GM12864 (cell line): ENCODE measurements at regions not wholly inside any gene's neighbourhood (a gene's known extent, or its start where the extent isn't known, plus 50 kb on each side); places are given as distances from the start of the nearest gene placed in this dataset.

ENCODE experiments used
- DNase-seq: peaks from one replicate; pipeline ENCODE4 v3.0.0-alpha.2; 2011; ENCODE audit warnings: low read depth
- H3K4me3 ChIP-seq: 2 replicates; pipeline ENCODE4 v1.5.1; 2011; ENCODE audit warnings: mild to moderate bottlenecking, low read depth, low read length, control low read depth
- TF ChIP-seq, protein P1 (sequence below): IDR thresholded peaks from 2 replicates; pipeline ENCODE4 v1.5.1; 2011; ENCODE audit warnings: low read depth, mild to moderate bottlenecking, moderate library complexity, low read length, control low read depth, inconsistent platforms; ENCODE audit errors: missing control alignments

DNA sequence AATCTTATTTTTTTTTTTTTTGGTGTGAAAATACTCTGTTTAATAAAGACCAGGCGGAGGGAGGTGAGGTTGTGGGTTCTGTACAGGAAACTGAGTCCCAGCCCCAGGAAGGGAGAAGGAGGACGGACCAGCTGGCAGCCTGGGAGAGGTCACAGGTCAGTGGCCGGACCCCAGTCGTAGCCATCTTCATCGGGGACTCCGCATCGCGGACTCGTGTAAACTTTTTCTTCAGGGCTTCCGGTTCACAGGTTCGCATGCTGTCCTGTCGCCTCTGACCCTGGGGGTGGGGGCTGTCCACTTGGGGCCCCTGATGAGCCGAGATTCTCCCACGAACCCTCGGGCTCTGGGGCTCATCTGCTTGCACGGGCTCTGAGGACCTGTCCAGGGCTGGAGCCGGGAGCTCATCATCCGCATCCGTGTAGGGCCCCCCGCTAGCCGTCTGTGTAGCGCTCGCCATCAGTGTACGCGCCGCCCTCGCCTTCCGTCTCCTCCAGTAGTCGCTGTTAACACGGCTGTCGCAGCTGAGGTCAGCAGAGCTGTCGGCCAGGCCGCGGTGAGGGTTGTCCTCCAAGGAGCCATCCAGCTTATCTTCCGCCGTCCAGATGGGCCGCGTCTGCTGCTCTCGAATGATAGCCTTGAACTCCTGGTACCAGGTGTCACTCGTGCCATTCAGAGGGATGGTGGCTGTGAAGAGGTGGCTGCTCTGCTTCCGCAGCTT is 975.7 kb upstream of the PRMT6 start:
- TF ChIP-seq, protein P1, sequence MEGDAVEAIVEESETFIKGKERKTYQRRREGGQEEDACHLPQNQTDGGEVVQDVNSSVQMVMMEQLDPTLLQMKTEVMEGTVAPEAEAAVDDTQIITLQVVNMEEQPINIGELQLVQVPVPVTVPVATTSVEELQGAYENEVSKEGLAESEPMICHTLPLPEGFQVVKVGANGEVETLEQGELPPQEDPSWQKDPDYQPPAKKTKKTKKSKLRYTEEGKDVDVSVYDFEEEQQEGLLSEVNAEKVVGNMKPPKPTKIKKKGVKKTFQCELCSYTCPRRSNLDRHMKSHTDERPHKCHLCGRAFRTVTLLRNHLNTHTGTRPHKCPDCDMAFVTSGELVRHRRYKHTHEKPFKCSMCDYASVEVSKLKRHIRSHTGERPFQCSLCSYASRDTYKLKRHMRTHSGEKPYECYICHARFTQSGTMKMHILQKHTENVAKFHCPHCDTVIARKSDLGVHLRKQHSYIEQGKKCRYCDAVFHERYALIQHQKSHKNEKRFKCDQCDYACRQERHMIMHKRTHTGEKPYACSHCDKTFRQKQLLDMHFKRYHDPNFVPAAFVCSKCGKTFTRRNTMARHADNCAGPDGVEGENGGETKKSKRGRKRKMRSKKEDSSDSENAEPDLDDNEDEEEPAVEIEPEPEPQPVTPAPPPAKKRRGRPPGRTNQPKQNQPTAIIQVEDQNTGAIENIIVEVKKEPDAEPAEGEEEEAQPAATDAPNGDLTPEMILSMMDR: no peak
- H3K4me3 ChIP-seq: no peak overlapping the region
- no peak for DNase-seq

DNA sequence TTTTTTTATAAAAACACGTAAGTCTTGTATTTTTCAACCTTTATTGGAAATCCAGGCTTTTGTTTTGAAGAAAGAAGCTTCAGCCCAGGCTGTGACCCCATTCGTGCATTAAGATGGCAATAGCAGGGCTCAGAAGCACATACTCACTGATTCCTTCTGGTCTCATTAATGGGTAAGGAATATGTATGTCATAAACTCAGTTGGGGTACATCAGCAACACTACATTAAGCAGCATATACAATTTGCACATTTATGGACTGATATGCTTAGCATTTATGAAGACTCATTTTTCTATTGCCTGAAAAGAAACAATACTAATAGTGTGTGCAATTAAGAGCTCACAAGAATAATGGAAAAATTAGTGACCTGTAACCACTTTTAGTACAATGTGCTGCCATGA is 945.4 kb upstream of the PRMT6 start:
- no peak overlapping the region for H3K4me3 ChIP-seq
- DNase-seq: no peak
- TF ChIP-seq, protein P1: no peak

DNA sequence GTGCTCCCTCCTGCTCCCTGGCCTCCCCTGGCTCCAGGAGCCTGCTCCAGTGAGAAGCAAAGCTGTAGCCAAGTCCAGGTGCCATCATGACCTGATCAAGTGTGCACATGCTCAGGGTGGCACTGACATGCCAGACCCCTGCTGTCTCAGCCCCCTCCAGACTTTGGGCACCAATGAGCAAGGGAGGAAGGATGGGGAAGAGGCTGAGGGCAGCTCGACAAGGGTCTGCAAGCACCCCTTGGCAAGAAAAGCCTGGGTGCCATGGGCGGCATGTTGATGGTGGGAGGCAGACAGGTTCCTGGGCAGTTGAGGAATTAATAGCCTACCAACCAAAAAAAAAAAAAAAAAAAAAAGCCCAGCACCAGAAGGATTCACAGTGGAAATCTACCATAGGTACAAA is 942.6 kb upstream of the PRMT6 start:
- H3K4me3 ChIP-seq: no peak overlapping the region
- TF ChIP-seq, protein P1: no peak
- DNase-seq: no peak

DNA sequence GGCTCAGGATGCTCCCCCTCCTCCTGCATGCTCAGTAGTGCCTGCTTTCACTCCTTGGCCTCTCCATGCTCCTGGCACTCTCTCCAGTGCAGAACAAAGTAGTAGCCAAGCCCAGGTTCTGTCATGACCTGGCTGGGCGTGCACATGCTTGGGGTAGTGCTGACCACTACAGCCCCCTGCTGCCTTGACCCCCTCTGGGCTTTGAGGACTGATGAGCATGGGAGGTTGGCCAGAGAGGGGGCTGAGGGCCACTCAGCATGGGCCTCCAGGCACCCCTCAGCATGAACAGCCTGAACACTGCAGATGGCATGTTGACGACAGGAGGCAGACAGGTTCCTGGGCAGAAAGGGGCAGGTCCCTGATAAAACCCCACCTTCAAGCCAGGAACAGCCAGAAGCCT is 935.7 kb upstream of the PRMT6 start:
- DNase-seq: no peak
- no peak overlapping the region for H3K4me3 ChIP-seq
- TF ChIP-seq, protein P1: no peak

GRCh38 chr1:106121728-106122127 is 934.7 kb upstream of the PRMT6 start:
- TF ChIP-seq, protein P1: no peak
- no peak overlapping the region for H3K4me3 ChIP-seq
- no peak for DNase-seq

DNA sequence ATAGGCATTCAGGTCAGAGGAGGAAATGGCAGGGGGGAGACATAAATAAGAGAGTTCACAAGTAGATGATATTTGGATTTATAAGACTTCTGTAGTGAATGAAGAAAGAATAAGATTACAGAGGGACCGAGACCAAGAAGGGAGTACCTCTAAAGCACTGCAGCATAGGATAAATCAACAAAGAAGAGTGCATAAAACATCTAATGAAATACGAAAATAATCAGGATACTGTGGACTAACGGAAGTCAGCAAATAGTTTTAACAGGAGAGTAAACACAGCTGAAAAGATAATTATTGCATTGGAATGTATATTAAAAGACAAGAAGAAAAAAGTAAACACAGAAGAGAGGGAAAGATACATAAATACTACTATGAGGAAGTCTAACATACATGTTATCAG is 921.9 kb upstream of the PRMT6 start:
- H3K4me3 ChIP-seq: no peak overlapping the region
- DNase-seq: no peak
- TF ChIP-seq, protein P1: no peak

GRCh38 chr1:106173101-106173500 is 883.4 kb upstream of the PRMT6 start:
- DNase-seq: no peak
- H3K4me3 ChIP-seq: no peak overlapping the region
- TF ChIP-seq, protein P1: no peak
